ENCODE measurements at regions not wholly inside any gene's neighbourhood (a gene's known extent, or its start where the extent isn't known, plus 50 kb on each side); places are given as distances from the start of the nearest gene placed in this dataset.

DNA sequence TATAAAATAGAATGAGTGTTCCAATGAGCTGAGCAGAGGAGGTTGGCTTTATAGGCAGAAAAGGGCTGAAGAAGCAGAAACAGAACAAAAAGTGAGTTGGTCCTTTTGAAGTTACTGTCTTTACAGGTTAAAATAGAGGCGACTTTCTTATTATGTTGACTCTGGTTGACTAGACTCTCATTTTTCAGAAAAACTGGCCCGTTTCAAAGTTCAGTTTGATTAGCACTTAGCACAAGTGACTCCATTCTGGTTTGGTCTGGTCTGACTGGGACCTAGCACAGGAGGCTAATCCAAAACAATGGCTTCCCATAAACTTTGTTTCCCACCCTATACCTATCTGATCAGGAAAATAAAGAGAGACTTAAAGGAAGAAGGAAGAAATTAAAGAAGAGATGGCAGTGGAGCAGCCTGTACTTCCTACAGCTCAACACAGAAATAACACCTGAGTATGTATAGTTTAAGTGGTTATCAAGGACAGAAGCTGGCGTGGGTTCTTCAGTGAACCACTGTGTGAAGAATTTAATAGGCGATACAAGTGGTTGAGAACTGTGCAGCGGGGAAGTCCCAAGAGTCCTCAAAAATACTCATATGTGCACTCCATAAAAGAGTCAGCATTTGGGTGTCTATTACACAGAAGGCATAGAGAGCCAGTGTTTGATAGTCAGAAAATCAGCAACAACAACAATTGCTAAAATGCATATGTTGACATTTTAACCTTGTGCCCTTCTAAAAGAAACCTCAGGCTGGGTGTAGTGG is 554.8 kb upstream of the HTR2C start:
- TF ChIP-seq CTCF (IDR thresholded peaks at IDR 0.05) (no peak), POLR2A (IDR thresholded peaks at IDR 0.05) (no peak)
